H1 (cell line): ENCODE measurements at regions not wholly inside any gene's neighbourhood (a gene's known extent, or its start where the extent isn't known, plus 50 kb on each side); places are given as distances from the start of the nearest gene placed in this dataset.

Experiments
- CTCF ChIA-PET: fragments of 300-600 bp; sonication (Branson Sonifier 250); formaldehyde crosslinking; loops from one replicate; lab custom pipeline; 2021; ENCODE audit not compliant: partially characterized antibody; lab: Charles Lee
- POLR2A ChIA-PET: fragments of 300-600 bp; sonication (Branson Sonifier 250); formaldehyde crosslinking; loops from one replicate; lab custom pipeline; 2021; ENCODE audit warnings: inconsistent platforms; ENCODE audit not compliant: partially characterized antibody; lab: Charles Lee
- DNase-seq, 2 experiments: peaks; one replicate each; pipeline versions ENCODE4 v3.0.0 to v3.0.0-alpha.2; 2010 to 2022; ENCODE audit warnings: low spot score in 2 of 2, low read depth in 1 of 2, mixed read lengths in 1 of 2
- FAIRE-seq: peaks from 2 replicates; lab custom pipeline; 2011; peaks lifted over from hg19 to GRCh38; lab: Jason Lieb, UNC
- H2AFZ ChIP-seq: 2 replicates; pipeline ENCODE4 v1.8.1; 2012; ENCODE audit warnings: low read length, inconsistent platforms
- H2AK5ac ChIP-seq: 2 replicates; pipeline ENCODE4 v1.6.1; 2013; ENCODE audit warnings: low read depth, low read length
- H2BK120ac ChIP-seq: replicated peaks from 2 replicates; pipeline ENCODE3; 2013; ENCODE audit warnings: low read depth, low read length, inconsistent platforms
- H2BK12ac ChIP-seq: 2 replicates; pipeline ENCODE4 v1.6.1; 2013; ENCODE audit warnings: low read depth, low read length
- H2BK15ac ChIP-seq: 2 replicates; pipeline ENCODE4 v1.6.1; 2013; ENCODE audit warnings: low read length
- H2BK20ac ChIP-seq: 2 replicates; pipeline ENCODE4 v1.6.1; 2013; ENCODE audit warnings: low read length
- H2BK5ac ChIP-seq: 2 replicates; pipeline ENCODE4 v1.6.1; 2013; ENCODE audit warnings: low read depth, low read length
- H3K14ac ChIP-seq: 2 replicates; pipeline ENCODE4 v1.6.1; 2013; ENCODE audit warnings: inconsistent platforms; ENCODE audit not compliant: insufficient read length
- H3K18ac ChIP-seq: 2 replicates; pipeline ENCODE4 v1.6.1; 2013; ENCODE audit warnings: low read length; ENCODE audit errors: extremely low read depth
- H3K23ac ChIP-seq: 2 replicates; pipeline ENCODE4 v1.6.1; 2013; ENCODE audit warnings: inconsistent platforms; ENCODE audit not compliant: insufficient read length
- H3K23me2 ChIP-seq: 2 replicates; pipeline ENCODE4 v1.6.1; 2013; ENCODE audit warnings: low read depth, low read length
- H3K27ac ChIP-seq: 2 replicates; pipeline ENCODE4 v1.6.1; 2011; ENCODE audit warnings: low read depth, low read length, inconsistent platforms
- H3K27me3 ChIP-seq, 4 experiments: replicated peaks in 1 of 4; 1 replicate in 1 of 4; 2 replicates in 3 of 4; pipeline versions ENCODE4 v1.6.1 to v1.8.1; 2011 to 2013; ENCODE audit warnings: low read length in 3 of 4, mild to moderate bottlenecking in 3 of 4, inconsistent platforms in 2 of 4, mixed read lengths in 2 of 4, moderate library complexity in 1 of 4; ENCODE audit not compliant: control insufficient read depth in 3 of 4, insufficient read depth in 3 of 4; ENCODE audit errors: extremely low read depth in 1 of 4
- H3K36me3 ChIP-seq, 4 experiments: 2 replicates each; pipeline versions ENCODE4 v1.6.1 to v1.8.1; 2011 to 2013; ENCODE audit warnings: mild to moderate bottlenecking in 4 of 4, low read length in 3 of 4, moderate library complexity in 2 of 4, control low read depth in 1 of 4, inconsistent platforms in 1 of 4; ENCODE audit not compliant: insufficient read depth in 4 of 4, control insufficient read depth in 2 of 4
- H3K4ac ChIP-seq: replicated peaks from 2 replicates; pipeline ENCODE3; 2013; ENCODE audit warnings: low read length, low read depth, mixed read lengths, inconsistent platforms; ENCODE audit not compliant: insufficient read length
- H3K4me1 ChIP-seq, 4 experiments: replicated peaks in 1 of 4; 1 replicate in 1 of 4; 2 replicates in 3 of 4; pipeline versions ENCODE4 v1.6.1 to v1.8.1; 2011 to 2013; ENCODE audit warnings: low read length in 3 of 4, inconsistent platforms in 2 of 4, mixed read lengths in 1 of 4; ENCODE audit not compliant: insufficient read depth in 4 of 4, control insufficient read depth in 3 of 4
- H3K4me2 ChIP-seq, 2 experiments: 2 replicates each; pipeline versions ENCODE4 v1.6.1 to v1.8.1; 2011 to 2013; ENCODE audit warnings: low read depth in 2 of 2, low read length in 2 of 2, control low read depth in 1 of 2, inconsistent platforms in 1 of 2, mild to moderate bottlenecking in 1 of 2; ENCODE audit not compliant: insufficient read depth in 1 of 2
- H3K4me3 ChIP-seq, 4 experiments: fragments of 200-600, 300-600 bp in 1 of 4; sonication (generic), shearing (Covaris generic), sonication (Bioruptor Twin) in 1 of 4; 2 replicates each; pipeline versions ENCODE4 v1.5.1 to v1.8.1; 2011 to 2016; ENCODE audit warnings: low read length in 4 of 4, low read depth in 3 of 4, control low read depth in 2 of 4, inconsistent platforms in 2 of 4, mild to moderate bottlenecking in 2 of 4, mixed read lengths in 1 of 4, moderate library complexity in 1 of 4; ENCODE audit not compliant: insufficient read depth in 2 of 4; ENCODE audit errors: extremely low read depth in 1 of 4
- H3K56ac ChIP-seq: replicated peaks from 2 replicates; pipeline ENCODE3; 2013; ENCODE audit warnings: low read depth, mild to moderate bottlenecking, mixed read lengths, low read length, inconsistent platforms; ENCODE audit not compliant: insufficient read length
- H3K79me1 ChIP-seq: 2 replicates; pipeline ENCODE4 v1.6.1; 2013; ENCODE audit warnings: low read depth, low read length, control low read depth
- H3K79me2 ChIP-seq, 2 experiments: 2 replicates each; pipeline versions ENCODE4 v1.6.1 to v1.8.1; 2012 to 2013; ENCODE audit warnings: low read length in 2 of 2, mild to moderate bottlenecking in 2 of 2, inconsistent platforms in 1 of 2; ENCODE audit not compliant: insufficient read depth in 2 of 2, control insufficient read depth in 1 of 2
- H3K9ac ChIP-seq, 4 experiments: replicated peaks in 1 of 4; 1 replicate in 1 of 4; 2 replicates in 3 of 4; pipeline versions ENCODE4 v1.6.1 to v1.8.1; 2011 to 2013; ENCODE audit warnings: low read depth in 3 of 4, low read length in 3 of 4, control low read depth in 2 of 4, mild to moderate bottlenecking in 2 of 4, moderate library complexity in 2 of 4, inconsistent platforms in 1 of 4; ENCODE audit errors: extremely low read depth in 1 of 4
- H3K9me3 ChIP-seq, 2 experiments: 2 replicates each; pipeline versions ENCODE4 v1.6.1 to v1.8.1; 2012 to 2013; ENCODE audit warnings: mild to moderate bottlenecking in 2 of 2, moderate library complexity in 2 of 2, control low read depth in 1 of 2, inconsistent platforms in 1 of 2, low read depth in 1 of 2, low read length in 1 of 2, mixed read lengths in 1 of 2; ENCODE audit not compliant: insufficient read depth in 2 of 2
- H4K20me1 ChIP-seq, 2 experiments: replicated peaks in 1 of 2; 2 replicates each; pipeline versions ENCODE3 to v1.8.1; 2011 to 2013; ENCODE audit warnings: inconsistent platforms in 2 of 2, low read length in 2 of 2, mild to moderate bottlenecking in 1 of 2; ENCODE audit not compliant: insufficient read depth in 2 of 2, control insufficient read depth in 1 of 2
- H4K5ac ChIP-seq: 2 replicates; pipeline ENCODE4 v1.6.1; 2013; ENCODE audit warnings: low read length, low read depth, mixed read lengths, inconsistent platforms; ENCODE audit not compliant: insufficient read length
- H4K8ac ChIP-seq: 2 replicates; pipeline ENCODE4 v1.8.0; 2013; ENCODE audit warnings: mild to moderate bottlenecking, moderate library complexity, low read length, inconsistent platforms; ENCODE audit not compliant: insufficient read depth; ENCODE audit errors: extremely low read depth
- H4K91ac ChIP-seq: replicated peaks from 2 replicates; pipeline ENCODE3; 2013; ENCODE audit warnings: low read length, mixed read lengths, inconsistent platforms; ENCODE audit not compliant: insufficient read length
- MAFK ChIP-seq: IDR thresholded peaks from 2 replicates; pipeline ENCODE4 v1.6.1; 2012; ENCODE audit warnings: low read depth, mild to moderate bottlenecking, improper control_type of control experiment, low read length
- SRF ChIP-seq: IDR thresholded peaks from 2 replicates; pipeline ENCODE4 v1.6.1; 2011; ENCODE audit warnings: mild to moderate bottlenecking, low read depth, low read length, moderate library complexity
- SUZ12 ChIP-seq: fragments of 200-600 bp; sonication (generic); IDR thresholded peaks from 2 replicates; pipeline ENCODE4 v1.6.1; 2012; ENCODE audit warnings: mild to moderate bottlenecking, inconsistent platforms, low read length, moderate library complexity, mixed read lengths

GRCh38 chr12:86788661-86789060 is 532.5 kb upstream of the MGAT4C start:
- H3K4me1 ChIP-seq = no peaks in the 10 kb centered on the region
- H3K27ac ChIP-seq = no peak overlapping the region
- no peak for TF ChIP-seq SUZ12
- TF ChIP-seq MAFK = no peak
- no peak for TF ChIP-seq SRF
- ChIA-PET CTCF (no interaction called here), POLR2A (no interaction called here)
- no peaks in the 10 kb centered on the region for H3K23me2 ChIP-seq
- no peak overlapping the region for H2BK20ac ChIP-seq
- FAIRE-seq (no peak), DNase-seq (no peak)
- no peak overlapping the region for H2BK5ac ChIP-seq
- H3K9ac ChIP-seq = no peak overlapping the region
- no peaks in the 10 kb centered on the region for H3K36me3 ChIP-seq
- no peak overlapping the region for H3K56ac ChIP-seq
- no peak overlapping the region for H3K23ac ChIP-seq
- H3K4me3 ChIP-seq = no peak overlapping the region
- H2BK15ac ChIP-seq = no peak overlapping the region
- H4K20me1 ChIP-seq = no peaks in the 10 kb centered on the region
- no peak overlapping the region for H4K5ac ChIP-seq
- H3K79me1 ChIP-seq = no peaks in the 10 kb centered on the region
- H3K4me2 ChIP-seq = no peak overlapping the region
- no peak overlapping the region for H3K4ac ChIP-seq
- H2BK12ac ChIP-seq = no peak overlapping the region
- no peak overlapping the region for H4K91ac ChIP-seq
- H4K8ac ChIP-seq = no peak overlapping the region
- H2BK120ac ChIP-seq = no peak overlapping the region
- no peak overlapping the region for H2AFZ ChIP-seq
- no peaks in the 10 kb centered on the region for H3K79me2 ChIP-seq
- H2AK5ac ChIP-seq = no peak overlapping the region
- no peaks in the 10 kb centered on the region for H3K9me3 ChIP-seq
- no peak overlapping the region for H3K18ac ChIP-seq
- H3K14ac ChIP-seq = no peak overlapping the region
- H3K27me3 ChIP-seq = no peaks in the 10 kb centered on the region
